ENCODE measurements at regions not wholly inside any gene's neighbourhood (a gene's known extent, or its start where the extent isn't known, plus 50 kb on each side); places are given as distances from the start of the nearest gene placed in this dataset.
"Not testable (repeated sequence)": the region's sequence is repeated elsewhere in the genome, so short reads cannot be mapped to it uniquely, and the experiment has no call there.

DNA sequence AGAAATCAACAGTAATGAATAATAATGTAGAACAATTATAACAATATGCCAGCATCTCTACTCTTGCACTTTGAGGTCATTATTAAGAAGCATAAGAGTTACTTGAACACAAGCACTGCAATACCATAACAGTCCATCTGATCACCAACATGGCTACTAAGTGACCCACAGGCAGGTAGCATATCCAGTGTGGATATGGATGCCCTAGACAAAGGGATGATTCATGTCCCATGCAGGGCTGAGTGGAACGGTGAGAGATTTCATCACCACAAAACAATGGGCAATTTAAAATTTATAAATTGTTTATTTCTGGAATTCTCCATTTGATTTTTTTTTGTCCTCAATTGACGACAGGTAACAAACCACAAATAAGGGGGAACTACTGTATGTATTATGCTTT is 107.7 kb upstream of the TSC22D2 start:
- no peak for DNase-seq

DNA sequence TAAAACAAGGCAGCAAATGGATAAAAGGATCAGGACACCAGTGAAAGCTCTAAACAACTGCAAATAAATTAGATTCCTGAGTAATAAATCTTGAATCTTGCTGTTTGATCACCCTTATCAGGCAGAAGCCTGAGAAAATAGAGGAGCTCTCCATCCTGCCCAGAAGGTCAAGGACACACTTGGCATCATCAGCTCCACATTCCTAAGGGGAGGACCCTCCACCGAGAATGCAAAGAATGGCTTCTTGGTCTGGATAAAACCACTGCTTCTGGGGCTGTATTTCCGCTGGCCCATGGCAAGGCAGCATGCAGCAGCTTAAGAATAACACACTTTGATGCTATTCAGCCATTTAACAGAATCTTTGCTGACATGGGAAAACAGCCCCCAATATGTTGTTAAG is 108.9 kb upstream of the TSC22D2 start:
- no peak for DNase-seq

DNA sequence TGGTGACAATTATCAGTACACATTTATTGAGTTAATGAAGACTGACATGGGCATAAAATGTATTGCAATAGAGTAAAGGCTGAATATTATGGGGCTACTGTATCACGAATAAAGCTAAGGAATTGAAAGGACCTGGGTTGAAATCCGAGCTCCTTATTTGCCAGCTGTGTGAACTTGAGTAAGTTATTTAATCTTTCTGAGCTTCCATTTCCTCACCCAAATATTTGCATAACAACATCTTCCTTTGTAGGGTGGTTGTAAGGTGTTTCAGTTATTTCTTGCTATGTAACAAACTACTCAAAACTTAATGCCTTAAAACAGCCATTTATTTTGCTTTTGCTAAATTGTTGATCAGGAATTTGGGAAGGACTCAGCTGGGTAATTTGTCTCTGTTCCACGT is 111.1 kb upstream of the TSC22D2 start:
- DNase-seq = no peak

DNA sequence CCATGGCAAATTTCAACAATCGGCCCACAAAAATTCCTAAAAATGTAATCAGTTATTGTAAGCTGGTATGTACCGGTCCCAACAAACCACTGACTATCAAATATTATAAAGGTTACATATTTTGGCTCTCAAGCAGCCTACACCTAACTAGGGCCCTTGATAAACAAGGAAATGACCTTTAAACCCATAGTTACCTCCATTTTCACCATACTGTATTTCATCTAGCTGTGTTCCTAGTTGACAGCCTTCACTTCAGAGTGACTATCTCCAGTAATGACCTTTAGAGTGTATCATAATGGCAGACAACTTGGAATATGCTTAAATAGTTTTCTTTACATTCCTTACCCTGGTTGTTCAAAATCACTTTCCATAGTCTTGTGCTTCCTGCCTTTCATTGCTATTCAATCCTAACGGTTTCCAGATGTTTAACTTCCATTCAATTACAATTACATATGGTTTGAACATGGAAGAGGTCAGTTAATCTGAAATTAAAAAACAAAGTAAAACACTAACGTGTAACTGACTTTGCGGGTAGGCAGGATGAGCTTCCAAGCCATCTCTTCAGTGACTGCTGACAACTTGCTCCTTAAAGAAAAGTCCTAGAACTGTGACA is 111.9 kb upstream of the TSC22D2 start:
- DNase-seq = no peak

DNA sequence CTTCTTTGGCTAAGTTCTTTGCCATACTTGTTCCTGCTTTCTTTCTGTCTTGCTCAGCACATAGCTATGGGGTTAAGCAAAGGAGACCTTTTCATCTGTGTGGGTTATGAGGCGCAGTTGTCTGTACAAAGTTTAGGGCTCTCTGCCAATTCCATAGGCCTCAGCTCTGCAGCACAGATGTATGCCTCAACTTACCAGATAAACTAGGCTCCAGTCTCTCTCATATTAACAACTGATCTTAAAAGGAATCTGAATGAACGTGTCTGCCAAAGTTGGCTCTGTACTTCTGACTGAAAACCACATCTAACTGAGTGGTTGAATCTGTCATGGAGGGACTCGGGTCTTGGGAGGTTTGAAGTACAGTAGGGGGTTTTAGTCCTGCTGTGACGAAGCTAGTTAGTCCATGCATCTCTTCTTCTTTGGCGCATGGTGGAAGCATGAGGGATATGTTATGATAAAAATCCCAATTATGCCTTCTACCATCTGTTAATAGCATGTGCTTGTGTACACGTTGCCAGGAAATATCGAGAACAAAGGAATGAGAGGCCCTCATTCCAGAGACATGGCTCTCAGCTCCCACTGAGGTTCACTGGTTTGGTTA is 114.6 kb upstream of the TSC22D2 start:
- no peak for DNase-seq

DNA sequence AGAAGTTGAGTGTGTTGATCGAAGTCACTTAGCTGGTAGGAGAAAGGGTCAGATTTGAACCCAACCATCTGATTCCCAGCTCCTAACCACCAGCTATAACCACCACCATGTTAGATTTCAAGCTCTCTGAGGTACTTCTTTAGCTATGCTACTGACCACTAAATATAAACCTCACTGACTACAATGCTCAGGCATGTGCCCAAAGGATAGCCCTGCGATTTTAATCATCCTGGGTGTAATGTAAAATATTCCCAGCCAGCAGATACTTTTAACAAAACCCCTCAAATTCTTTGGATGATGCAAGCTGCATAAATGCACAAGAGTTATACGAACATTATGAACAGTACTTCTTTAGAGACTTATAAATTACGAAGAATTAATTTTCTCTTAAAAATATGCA is 115.2 kb upstream of the TSC22D2 start:
- DNase-seq = no peak

DNA sequence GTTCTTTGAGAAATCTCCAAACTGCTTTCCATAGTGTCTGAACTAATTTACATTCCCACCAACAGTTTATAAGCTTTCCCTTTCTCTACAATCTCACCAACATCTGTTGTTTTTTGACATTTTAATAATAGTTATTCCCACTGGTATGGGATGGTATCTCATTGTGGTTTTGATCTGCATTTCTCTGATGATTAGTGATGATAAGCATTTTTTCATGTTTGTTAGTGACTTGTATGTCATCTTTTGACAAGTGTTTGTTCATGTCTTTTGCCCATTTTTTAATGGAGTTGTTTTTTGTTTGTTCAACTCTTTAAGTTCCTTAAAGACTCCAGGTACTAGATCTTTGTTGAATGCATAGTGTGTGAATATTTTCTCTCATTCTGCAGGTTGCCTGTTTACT is 116.6 kb upstream of the TSC22D2 start:
- no peak for DNase-seq

DNA sequence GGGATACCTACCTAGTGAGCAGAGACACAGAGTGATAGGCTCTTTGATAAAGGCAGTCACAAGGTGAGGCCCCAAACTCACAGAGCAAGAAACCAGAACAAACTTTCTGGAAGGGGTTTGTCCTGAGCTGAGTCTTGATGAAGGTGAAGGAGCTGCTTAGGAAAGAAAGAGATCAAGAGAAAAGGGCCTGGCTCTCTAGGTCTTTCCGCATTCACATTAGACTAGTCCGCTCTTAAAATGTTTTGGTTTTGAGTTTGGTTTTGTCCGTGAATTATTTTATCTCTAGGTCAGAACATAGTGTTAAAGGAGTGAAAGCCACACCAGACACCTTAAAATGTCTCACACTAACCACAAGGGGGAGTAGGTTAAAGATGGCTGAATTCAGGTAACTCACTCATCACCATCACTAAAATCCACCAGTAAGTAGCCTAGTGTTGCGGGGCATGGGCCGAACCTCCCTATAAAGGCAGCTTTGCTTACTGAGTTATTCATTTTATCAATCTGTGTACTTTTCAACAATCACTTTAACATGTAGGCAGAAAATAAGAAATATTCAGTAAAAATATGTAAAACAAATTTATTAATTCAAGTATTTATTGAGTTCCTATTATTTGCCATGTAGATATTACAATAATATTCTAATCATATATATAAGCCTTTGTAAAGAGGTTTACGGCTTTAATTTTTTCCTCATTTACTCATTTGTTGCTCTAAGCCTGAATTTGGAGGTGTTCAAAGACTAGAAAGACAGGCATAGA is 121.5 kb upstream of the TSC22D2 start:
- peak; percentile 12 for DNase-seq

DNA sequence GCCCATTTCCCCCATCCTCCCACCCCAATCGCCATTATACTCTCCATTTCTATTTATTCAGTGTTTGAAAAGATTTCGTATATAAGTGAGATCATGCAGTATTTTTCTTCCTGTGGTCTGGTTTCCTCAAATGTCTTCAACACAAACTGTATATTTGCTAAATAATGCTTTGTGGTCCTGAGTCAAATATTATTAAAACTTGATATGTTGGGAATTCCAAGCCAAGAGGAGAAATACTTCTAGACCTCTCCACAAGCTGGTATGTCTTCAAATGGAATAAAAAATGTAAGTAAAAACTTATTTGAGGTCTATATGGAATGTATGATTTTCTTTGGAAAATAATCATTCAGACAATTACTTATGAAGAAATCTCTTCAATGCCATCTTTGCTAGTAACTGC is 122.5 kb upstream of the TSC22D2 start:
- DNase-seq = no peak

DNA sequence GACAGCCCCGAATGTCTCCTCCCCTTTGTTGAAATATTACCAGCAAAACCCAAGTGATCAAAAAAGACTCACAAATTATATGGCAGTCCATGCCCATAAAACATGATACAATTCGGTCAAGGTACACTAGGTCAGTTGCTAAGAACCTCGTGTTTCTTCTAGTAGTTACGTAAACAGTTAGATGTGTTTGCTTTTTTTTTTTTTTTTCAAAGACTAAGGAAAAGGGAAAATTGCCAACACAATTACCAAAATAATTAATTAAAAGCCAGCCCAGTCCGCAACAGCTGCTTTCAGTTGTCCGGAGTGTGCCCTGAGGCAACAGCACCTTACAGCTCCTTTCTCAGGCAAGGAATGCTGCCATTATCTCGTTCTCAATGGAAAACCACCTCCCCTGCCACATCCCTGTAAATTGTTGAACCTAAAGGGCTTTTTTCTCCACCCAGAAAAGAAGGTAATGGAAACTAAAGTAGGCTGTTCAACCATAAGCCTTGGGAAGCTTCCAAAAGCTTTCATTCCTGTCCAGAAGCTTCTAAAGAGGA is 129.2 kb upstream of the TSC22D2 start:
- no peak for DNase-seq

DNA sequence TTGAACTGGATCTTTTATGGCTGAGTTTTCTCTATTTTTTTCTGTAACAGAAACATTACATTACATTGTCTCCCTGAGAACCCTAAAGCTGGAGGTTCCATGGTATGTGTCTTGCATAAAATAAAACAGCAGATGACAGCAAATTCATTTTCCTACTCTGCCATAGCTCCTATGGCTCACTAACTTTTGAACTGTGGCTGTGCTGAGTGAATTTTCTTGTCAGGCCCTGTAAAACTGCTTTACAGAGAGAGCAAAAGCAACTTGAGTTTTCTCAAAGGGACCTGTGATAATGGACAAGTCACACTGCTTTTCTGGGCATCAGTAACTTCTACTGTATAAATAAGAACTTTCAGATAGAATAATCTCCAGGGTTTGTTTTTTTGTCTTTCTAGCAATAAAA is 129.9 kb upstream of the TSC22D2 start:
- DNase-seq = no peak

DNA sequence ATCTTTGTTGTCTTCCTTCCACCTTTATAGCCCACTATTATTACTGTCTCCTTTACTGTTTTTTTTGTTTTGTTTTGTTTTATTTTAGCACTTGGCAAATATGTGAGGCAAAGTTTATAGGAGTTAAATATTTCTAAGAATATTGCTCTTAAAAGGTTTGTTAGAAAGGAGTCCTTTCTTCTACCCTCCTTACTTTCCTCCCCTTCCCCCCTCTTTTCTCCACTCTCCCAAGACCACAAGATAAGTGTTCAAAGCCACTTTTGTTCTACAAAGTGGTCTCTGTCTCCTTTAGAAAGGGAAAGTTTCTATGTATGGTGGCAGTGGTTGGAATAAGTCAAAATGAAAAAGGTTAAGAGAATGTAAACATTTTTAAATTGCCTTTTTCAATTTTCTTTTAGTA is 130.7 kb upstream of the TSC22D2 start:
- no peak for DNase-seq

DNA sequence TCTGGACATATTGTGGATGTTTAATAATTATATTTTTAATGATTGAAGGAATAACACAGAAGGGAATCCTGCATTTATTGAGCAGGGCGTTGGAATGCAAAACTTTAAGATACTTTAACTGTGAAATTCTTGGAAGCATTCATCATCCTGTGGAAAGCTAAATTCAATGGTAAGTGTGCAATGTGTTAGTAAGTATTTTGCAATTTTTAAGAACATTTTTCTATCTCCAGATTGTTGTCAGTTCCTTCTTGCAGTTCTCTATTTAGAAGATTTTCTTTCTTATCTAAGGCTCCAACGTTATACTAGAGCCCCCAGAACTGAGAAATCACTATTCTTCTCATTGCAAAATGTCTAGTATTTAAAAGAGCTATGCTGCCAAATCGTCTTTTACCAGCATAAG is 132.2 kb upstream of the TSC22D2 start:
- DNase-seq = no peak

DNA sequence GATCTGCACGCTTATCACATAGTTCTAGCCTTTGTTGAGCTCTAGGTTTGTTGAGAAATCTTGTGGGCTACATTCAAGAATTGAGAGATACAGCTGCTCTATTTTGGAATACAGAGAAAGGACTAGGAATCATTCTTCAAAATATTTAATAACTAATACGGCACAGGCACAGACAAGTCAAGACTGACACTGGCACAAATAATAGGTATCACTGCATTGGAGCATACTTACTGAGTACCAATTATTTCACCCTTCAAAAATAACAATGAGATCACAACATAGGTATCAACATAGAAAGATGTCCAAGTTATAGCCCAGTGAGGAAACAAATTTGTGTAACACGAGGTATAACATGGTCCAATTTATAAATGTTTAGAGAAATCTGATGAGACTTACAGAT is 133.7 kb upstream of the TSC22D2 start:
- no peak for DNase-seq

DNA sequence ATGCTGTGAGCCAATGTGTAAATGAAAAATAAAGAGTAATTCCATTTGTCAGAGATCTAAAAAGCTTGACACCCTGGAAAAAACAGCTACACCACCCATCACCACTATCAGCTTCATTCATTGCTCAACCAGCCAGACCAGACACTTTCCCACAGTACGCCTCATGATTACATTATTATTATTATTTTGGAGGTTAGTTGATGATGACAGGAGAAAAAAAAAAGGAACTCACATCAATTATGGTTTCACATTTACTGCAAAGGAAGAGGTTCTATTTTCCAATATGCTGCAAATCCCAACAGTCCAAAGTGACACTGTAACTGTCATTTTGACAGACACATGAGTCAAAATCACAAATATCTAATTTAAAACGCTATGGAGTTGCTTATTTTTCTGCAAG is 134.7 kb upstream of the TSC22D2 start:
- no peak for DNase-seq

DNA sequence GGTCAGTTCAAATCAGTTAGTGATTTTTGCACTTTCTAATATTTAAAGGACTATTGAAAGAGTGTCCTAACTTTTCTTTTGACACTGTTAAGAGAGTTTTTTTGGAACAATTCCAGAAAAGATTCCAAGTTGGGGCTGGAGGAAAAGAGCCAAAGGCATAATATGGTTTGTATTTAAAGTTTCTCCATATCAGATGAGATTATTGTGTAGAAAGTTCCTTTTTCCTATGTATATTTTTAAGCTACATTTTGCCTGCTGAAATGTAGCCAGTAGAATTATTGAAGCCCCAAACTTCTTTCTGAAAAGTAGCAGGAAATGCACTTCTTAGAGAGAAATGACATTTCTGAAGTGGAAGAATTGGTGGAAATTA is 136.5 kb upstream of the TSC22D2 start:
- DNase-seq = no peak

DNA sequence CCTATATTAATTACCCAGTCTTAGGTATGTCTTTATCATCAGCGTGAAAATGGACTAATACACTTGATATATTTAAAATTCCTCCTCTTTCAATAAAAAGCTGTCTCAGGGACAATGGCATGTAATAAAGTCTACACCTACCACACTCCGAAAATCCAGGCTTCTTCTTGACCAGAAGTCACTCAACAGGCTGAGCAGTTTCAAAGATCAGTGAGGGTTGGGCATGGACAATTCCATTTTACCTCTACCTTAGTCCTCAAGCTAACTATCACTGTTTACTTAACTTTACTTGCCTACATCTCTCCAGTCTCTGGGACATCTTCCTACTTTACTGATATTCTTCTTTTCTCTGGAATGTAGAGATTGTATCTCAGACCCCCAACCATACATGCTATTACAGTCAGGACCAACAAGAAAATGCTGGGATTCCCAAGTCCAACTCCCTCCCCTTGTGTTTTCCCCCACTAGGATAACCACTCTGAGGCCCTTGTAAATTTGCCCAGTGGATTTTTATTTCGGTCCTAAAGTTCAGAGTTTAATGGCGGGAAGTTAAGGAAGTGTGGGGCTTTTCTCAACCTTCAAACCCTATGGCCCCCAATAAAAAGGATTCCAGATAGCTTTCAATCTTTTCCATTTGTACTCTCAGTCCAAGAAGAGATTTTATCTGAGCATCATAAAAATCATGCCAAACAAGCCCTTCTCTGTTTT is 137.1 kb upstream of the TSC22D2 start:
- no peak for DNase-seq

DNA sequence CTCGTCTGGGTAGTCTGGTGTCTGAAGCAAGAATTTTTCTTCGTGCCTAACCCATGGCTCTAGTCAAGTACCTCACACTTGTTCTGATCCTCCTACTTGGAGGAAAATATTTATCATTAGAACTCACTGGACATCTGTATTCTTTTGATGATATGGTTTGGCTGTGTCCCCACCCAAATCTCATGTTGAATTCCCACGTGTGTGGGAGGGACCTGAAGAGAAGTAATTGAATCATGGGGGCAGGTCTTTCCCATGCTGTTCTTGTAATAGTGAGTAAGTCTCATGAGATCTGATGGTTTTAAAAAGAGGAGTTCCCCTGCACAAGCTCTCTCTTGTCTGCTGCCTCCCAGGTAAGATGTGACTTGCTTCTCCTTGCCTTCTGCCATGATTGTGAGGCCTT is 137.7 kb upstream of the TSC22D2 start:
- DNase-seq = not testable (repeated sequence)

DNA sequence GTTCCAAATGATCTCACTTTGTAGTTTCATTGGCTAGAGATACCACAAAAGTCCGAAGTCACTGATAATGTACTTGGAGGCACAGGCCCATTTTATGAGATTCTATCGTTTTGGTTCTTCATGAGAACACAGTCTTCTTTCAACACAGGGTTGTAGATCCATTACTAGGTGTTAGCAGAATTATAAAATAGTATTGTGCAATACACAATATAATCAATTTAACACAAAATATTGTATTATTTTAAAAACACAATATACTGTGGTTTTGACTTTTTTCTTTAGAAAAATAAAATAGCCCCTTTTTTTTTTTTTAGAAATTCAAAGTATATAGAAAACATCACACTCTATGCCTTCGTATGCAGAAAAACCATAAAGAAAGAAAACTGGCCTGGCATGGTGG is 138.6 kb upstream of the TSC22D2 start:
- DNase-seq = no peak

DNA sequence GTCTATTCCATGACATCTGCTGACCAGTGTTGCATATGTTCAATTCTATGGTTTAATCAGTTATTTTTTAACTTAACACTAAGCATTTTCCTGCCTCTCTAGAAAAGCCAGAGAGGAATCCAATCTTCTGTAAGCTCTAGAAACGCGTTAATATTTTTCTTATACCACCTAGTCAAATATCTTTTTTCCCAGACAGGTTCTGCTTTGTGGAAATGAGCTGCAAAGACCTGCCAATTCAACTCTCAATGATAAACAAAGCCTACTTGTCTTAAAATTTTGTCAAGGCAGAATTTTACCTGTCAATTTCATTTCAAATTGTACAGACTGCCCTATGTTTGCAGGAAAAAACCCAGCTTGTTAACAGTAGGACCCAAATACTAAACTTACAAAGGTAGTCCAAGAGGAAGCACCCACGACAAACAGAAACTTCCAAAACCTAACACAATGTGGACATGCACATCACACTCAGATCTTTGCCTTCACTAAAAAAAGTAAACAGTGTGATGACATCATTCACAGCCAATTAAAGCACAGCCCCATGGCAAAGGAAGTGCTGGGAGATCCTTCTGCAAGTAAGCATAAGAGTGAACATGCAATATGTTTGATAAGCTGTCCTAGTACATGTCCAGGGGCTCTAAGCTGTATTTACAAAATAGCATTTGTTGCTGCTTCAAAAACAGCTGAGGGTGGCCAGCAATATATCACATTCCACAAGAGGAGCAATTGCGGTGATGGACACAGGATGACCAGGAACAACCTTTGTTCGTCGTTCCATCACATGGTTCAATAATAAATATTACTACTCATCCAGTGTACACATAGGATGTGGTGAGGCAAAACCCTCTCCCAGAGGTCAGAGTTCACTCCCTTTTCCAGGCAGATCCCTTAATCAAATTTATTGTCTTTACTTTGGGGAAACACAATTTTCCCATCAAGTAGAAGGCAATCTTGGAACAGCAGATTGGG is 139.4 kb upstream of the TSC22D2 start:
- DNase-seq = no peak

DNA sequence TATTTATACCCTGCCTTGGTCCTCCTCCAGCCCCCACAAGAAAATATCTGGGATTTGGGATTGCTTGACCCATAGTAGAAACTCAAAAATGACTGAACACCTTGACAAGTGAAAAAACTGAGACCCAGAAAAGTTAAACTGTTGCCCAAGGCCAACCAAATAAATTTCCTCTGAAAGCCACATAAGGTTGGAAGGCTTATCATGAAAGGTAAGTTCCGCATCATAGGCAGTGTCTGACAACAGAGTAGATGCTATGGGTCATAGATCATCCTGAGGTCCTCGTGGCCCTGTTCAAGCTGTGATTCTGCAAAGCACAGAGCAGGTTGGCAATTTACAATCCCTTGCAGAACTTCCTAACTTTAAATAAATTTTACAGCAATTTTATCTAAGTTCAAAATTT is 140.8 kb upstream of the TSC22D2 start:
- no peak for DNase-seq

DNA sequence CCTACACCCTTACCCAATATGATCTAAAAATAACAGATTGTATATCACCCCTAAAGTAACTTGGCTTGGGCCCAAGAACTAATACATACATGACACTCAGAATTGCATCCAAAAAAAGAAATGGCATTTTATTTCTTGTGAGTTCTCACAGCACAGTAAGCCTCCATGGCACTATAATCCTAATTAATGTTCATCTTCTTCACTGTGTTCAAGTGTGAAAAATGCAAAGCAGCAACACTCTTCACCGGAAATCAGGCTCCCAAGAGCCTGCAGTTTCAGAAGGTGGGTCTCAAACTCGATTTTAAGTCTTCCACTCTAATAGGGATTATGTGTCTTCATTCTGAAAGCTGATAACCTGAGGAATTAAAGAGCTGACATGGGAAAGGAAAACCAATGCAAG is 142.8 kb upstream of the TSC22D2 start:
- no peak for DNase-seq
